HG03159 (cell line): ENCODE measurements at regions not wholly inside any gene's neighbourhood (a gene's known extent, or its start where the extent isn't known, plus 50 kb on each side); places are given as distances from the start of the nearest gene placed in this dataset.

Experiments used
- ATAC-seq: cut with Tn5 transposase; IDR thresholded peaks from one replicate; pipeline ENCODE4 v1.9.1; 2021; ENCODE audit warnings: mild to moderate bottlenecking, moderate library complexity; ENCODE audit not compliant: unreplicated experiment

GRCh38 chr3:117356091-117356705, 646.6 kb downstream of the TUSC7 start:
- ATAC-seq, result no peak

- no peak for ATAC-seq
Measured at GRCh38 chr3:117358717-117359314, 649.2 kb downstream of the TUSC7 start.

GRCh38 chr3:117366574-117366973, 657.0 kb downstream of the TUSC7 start:
- peak; percentile 72 for ATAC-seq

- no peak for ATAC-seq
Measured at GRCh38 chr3:117367861-117368260, 658.3 kb downstream of the TUSC7 start.

- no peak for ATAC-seq
Measured at GRCh38 chr3:117380631-117381030, 671.1 kb downstream of the TUSC7 start.

GRCh38 chr3:117393119-117393518, 683.5 kb downstream of the TUSC7 start:
- no peak for ATAC-seq

- no peak for ATAC-seq
Measured at GRCh38 chr3:117398141-117398899, 688.7 kb downstream of the TUSC7 start.

GRCh38 chr3:117399311-117400078, 689.9 kb downstream of the TUSC7 start:
- ATAC-seq, result no peak

GRCh38 chr3:117400303-117400702, 690.7 kb downstream of the TUSC7 start:
- no peak for ATAC-seq

- ATAC-seq, result no peak
Measured at GRCh38 chr3:117404141-117404540, 694.6 kb downstream of the TUSC7 start.

GRCh38 chr3:117404730-117405129, 695.2 kb downstream of the TUSC7 start:
- no peak for ATAC-seq

- ATAC-seq, result no peak
Measured at GRCh38 chr3:117405359-117405758, 695.8 kb downstream of the TUSC7 start.

GRCh38 chr3:117407317-117407716, 697.7 kb downstream of the TUSC7 start:
- peak; percentile 91 for ATAC-seq

- no peak for ATAC-seq
Measured at GRCh38 chr3:117408811-117409210, 699.2 kb downstream of the TUSC7 start.

- no peak for ATAC-seq
Measured at GRCh38 chr3:117409256-117409655, 699.7 kb downstream of the TUSC7 start.

GRCh38 chr3:117409701-117410459, 700.3 kb downstream of the TUSC7 start:
- no peak for ATAC-seq

GRCh38 chr3:117411971-117412370, 702.4 kb downstream of the TUSC7 start:
- no peak for ATAC-seq

- no peak for ATAC-seq
Measured at GRCh38 chr3:117417411-117417810, 707.8 kb downstream of the TUSC7 start.

GRCh38 chr3:117427081-117427480, 717.5 kb downstream of the TUSC7 start:
- no peak for ATAC-seq

GRCh38 chr3:117433427-117433826, 723.8 kb downstream of the TUSC7 start:
- no peak for ATAC-seq
